ENCODE measurements at regions not wholly inside any gene's neighbourhood (a gene's known extent, or its start where the extent isn't known, plus 50 kb on each side); places are given as distances from the start of the nearest gene placed in this dataset.

DNA sequence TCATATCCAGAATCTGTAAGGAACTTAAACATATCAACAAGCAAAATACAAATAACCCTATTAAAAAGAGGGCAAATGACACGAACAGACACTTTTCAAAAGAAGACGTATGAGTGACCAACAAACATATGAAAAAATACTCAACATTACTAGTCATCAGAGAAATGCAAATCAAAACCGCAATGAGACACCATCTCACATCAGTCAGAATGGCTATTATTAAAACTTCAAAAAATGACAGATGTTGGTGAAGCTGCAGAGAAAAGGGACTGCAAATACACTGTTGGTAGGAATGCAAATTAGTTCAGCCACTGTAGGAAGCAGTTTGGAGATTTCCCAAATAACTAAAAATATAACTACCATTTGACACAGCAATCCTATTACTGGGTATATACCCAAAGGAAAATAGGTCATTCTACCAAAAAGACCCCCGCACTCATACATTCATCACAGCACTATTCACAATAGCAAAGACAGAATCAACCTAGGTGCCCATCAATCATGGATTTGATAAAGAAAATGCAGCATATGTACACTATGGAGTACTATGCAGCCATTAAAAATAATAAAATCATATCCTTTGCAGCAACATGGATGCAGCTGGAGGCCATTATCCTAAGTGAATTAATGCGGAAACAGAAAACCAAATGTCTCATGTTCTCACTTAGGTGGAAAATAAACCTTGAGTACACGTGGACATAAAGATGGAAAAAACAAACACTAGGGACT lies 230.1 kb upstream of the RAB4A start:
- H3K27me3 ChIP-seq (ENCODE audit: low read depth), result peaks cover 2% of the 10 kb centered on the region; the same call in 1 of the 2 replicates
- H3K4me1 ChIP-seq, result no peaks in the 10 kb centered on the region
- no peaks in the 10 kb centered on the region for H3K36me3 ChIP-seq (replicated peaks)
- in situ Hi-C loops (cut with MboI; ENCODE audit: low sequenced_read_pairs), result no loop called here
- no peaks in the 10 kb centered on the region; the same call in 1 of the 2 replicates for H3K9me3 ChIP-seq
- H3K4me3 ChIP-seq, result no peak overlapping the region
- no peak for DNase-seq (ENCODE audit: low spot score in 2 of 2)

DNA sequence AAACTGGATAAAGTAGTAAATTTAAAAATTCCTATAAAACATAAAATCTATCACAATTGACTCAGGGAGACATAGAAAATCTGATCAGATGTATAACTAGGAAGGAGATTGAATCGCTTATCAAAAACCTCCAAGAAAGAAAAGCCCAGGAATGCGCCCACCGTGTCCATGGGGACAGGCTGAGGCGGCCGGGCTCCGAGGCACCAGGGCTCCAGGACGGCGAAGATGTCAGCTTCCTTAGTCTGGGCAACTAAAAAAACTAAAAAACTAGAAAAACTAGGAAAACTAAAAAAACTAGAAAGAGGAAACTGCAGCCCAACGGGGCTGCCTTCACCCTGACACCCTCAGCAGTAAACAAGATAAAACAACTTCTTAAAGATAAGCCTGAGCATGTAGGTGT lies 229.0 kb upstream of the RAB4A start:
- in situ Hi-C loops (cut with MboI; ENCODE audit: low sequenced_read_pairs), result no loop called here
- H3K27me3 ChIP-seq (ENCODE audit: low read depth), result peaks cover 2% of the 10 kb centered on the region; the same call in 1 of the 2 replicates
- H3K4me1 ChIP-seq, result no peaks in the 10 kb centered on the region
- H3K4me3 ChIP-seq, result no peak overlapping the region
- no peaks in the 10 kb centered on the region; the same call in 1 of the 2 replicates for H3K9me3 ChIP-seq
- H3K36me3 ChIP-seq (replicated peaks), result no peaks in the 10 kb centered on the region
- DNase-seq (ENCODE audit: low spot score in 2 of 2), result no peak

DNA sequence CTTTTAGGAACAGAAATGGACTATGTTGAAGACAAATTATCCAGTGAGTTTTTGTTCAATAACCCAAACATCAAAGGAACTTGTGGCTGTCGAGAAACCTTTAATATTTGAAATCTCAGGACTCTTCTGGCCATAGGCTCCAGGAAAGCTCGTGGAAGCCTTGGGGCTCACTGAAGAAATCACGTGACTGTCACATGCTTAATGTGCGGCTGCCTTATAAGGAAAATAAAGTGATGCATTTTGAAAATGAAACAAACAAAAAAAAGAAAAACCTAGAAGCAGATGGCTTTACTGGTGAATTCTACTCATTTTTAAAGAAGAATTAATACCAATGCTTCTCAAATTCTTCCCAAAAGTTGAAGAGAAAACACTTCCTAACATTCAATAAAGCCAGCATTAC lies 228.4 kb upstream of the RAB4A start:
- DNase-seq (ENCODE audit: low spot score in 2 of 2), result no peak
- in situ Hi-C loops (cut with MboI; ENCODE audit: low sequenced_read_pairs), result no loop called here
- H3K27me3 ChIP-seq (ENCODE audit: low read depth), result peaks cover 2% of the 10 kb centered on the region; the same call in 1 of the 2 replicates
- no peaks in the 10 kb centered on the region for H3K36me3 ChIP-seq (replicated peaks)
- no peaks in the 10 kb centered on the region; the same call in 1 of the 2 replicates for H3K9me3 ChIP-seq
- H3K4me3 ChIP-seq, result no peak overlapping the region
- H3K4me1 ChIP-seq, result no peaks in the 10 kb centered on the region

DNA sequence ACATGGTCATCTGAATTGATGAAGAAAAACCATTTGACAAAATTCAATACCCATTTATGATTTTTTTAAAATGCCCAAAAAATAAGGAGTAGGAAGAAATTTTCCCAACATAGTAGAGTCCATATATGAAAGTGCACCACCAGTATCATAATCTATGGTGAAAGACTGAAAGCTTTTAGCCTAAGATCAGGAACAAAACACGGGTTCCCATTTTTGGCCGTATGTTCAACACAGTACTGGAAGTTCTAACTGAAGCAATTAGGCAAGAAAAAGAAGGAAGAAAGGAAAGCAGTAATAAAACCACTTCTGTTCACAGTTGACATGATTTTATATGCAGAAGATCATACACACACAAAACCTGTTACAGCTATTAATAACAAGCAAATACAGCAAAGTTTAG lies 227.8 kb upstream of the RAB4A start:
- Histone ChIP-seq H3K9me3 (no peaks in the 10 kb centered on the region; the same call in 1 of the 2 replicates), H3K36me3 (replicated peaks) (no peaks in the 10 kb centered on the region), H3K4me1 (no peaks in the 10 kb centered on the region), H3K4me3 (no peak overlapping the region), H3K27me3 (ENCODE audit: low read depth) (peaks cover 2% of the 10 kb centered on the region; the same call in 1 of the 2 replicates)
- no peak for DNase-seq (ENCODE audit: low spot score in 2 of 2)
- in situ Hi-C loops (cut with MboI; ENCODE audit: low sequenced_read_pairs), result no loop called here

DNA sequence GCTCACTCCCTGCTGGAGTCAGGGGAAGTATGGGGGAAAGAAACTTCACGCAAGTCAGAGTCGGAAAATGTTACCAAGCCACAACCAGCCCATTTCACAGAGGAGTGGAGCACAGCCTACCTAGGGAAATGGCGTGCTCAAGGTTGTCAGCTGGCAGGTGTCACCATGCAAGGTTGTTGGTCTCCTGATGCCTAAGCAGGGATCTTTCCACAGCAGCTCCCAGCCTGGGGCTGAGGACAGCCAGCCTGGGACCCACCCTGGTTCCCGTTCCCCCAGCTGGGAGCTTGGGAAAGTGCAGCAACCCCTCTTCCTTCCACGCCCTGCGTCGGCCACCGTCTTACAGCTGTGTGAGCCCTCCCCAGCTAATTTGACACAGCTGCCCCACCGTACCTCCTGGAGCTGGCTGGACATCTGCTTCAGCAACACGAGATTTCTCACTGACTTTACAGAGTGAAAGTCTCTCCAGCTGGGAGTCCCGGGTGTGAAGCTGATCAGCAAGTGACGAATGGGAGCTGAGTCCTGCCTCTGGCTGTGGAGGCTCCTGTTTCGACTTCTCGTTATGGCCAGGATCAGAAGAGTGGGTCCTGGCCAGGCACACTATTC lies 224.6 kb upstream of the RAB4A start:
- H3K27me3 ChIP-seq (ENCODE audit: low read depth), result no peaks in the 10 kb centered on the region
- H3K36me3 ChIP-seq (replicated peaks), result no peaks in the 10 kb centered on the region
- in situ Hi-C loops (cut with MboI; ENCODE audit: low sequenced_read_pairs), result no loop called here
- no peak overlapping the region for H3K4me3 ChIP-seq
- H3K9me3 ChIP-seq, result no peaks in the 10 kb centered on the region
- H3K4me1 ChIP-seq, result no peaks in the 10 kb centered on the region
- no peak for DNase-seq (ENCODE audit: low spot score in 2 of 2)

DNA sequence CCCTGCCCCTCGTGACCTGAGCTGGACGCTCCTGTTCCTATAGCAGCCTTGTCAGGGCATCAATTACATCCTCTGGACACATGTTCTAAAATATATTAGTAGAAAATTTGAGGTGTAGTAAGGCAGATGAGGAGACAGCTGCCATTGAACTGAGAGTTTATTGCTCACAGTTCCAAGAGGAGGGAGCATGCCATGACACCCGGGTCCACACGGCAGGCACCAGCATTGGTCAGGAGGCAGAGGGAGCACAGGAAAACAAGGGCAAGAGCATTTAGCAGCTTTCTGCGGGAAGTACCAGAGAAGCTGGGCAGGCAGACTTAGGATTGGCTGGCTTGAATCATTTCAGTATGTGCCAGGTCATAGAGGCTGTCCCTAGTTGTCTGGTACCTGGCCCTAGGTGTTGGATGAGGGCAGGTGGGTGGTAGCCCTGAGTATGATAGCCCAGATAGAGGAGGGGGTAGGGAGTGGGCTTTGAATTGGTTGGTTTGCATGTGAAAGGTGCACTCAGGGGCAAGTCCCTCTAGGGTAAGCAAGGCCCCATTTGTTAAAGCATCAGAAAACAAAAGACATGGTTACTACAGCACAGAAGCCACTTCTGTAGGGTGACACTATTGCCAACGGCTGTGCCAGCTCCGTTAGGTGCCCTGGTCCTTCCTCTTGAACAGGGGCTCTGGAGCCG lies 223.6 kb upstream of the RAB4A start:
- in situ Hi-C loops (cut with MboI; ENCODE audit: low sequenced_read_pairs), result no loop called here
- Histone ChIP-seq H3K36me3 (replicated peaks) (no peaks in the 10 kb centered on the region), H3K4me3 (no peak overlapping the region), H3K9me3 (no peaks in the 10 kb centered on the region), H3K4me1 (no peaks in the 10 kb centered on the region), H3K27me3 (ENCODE audit: low read depth) (no peaks in the 10 kb centered on the region)
- DNase-seq (ENCODE audit: low spot score in 2 of 2), result no peak

DNA sequence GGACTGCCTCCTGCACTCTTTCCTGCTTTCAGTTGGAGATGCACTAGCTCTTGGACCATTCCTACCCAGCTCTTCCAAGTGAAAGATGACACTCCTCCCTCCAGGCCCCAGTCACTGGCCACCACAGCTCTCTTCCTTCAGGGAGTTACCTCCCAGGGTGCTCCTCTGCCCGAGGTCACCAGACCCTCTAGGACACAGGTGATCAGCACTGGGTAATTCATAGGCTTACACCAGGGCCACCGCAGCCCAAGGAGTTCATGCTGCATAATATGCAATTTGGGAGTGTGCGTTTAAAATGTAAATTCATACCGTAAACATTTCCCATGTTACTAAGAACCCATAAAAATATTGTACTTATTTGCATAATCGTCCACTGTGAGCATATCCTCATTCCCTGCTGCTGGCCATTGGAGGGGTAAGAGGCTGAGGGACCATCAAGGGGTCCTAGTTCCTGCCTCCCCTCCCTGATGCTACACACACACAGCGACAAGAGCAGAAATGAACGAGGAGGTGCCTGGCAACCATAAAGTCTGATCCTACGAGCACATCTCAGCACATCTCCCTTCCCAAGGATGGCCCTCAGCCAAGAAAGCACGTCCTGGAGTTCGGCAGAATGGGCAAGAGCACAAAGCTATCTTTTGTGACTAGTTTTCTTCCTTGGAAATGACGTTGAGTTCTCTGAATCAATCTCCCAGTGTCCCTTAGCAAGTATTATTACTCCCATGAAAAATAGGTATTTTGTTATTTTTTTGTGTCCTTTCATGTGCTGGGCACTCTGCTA lies 222.9 kb upstream of the RAB4A start:
- DNase-seq (ENCODE audit: low spot score in 2 of 2), result no peak
- in situ Hi-C loops (cut with MboI; ENCODE audit: low sequenced_read_pairs), result no loop called here

DNA sequence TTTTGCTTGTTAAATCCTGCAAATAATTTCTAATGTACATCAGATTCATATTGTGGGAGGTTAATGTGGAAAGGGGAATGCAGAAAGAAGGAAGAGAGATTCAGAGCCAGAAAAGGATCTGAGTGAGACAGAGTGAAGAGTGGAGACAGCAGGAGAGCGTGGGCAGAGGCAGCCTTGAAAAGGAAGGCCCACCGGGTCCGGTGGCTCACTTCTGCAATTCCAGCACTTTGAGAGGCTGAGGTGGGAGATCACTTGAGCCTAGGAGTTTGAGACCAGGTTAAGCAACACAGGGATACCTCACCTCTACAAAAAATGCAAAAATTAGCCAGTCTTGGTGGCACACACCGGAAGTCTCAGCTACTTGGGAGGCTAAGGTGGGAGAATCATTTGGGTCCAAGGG lies 222.0 kb upstream of the RAB4A start:
- DNase-seq (ENCODE audit: low spot score in 2 of 2), result no peak
- in situ Hi-C loops (cut with MboI; ENCODE audit: low sequenced_read_pairs), result no loop called here
- Histone ChIP-seq H3K4me1 (no peaks in the 10 kb centered on the region), H3K9me3 (no peaks in the 10 kb centered on the region), H3K27me3 (ENCODE audit: low read depth) (no peaks in the 10 kb centered on the region), H3K36me3 (replicated peaks) (no peaks in the 10 kb centered on the region), H3K4me3 (no peak overlapping the region)

More for the DNA sequence above, 222.9 kb upstream of the RAB4A start:
- H3K4me3 ChIP-seq, result no peak overlapping the region
- H3K36me3 ChIP-seq (replicated peaks), result no peaks in the 10 kb centered on the region
- H3K4me1 ChIP-seq, result no peaks in the 10 kb centered on the region
- no peaks in the 10 kb centered on the region for H3K9me3 ChIP-seq
- H3K27me3 ChIP-seq (ENCODE audit: low read depth), result no peaks in the 10 kb centered on the region

DNA sequence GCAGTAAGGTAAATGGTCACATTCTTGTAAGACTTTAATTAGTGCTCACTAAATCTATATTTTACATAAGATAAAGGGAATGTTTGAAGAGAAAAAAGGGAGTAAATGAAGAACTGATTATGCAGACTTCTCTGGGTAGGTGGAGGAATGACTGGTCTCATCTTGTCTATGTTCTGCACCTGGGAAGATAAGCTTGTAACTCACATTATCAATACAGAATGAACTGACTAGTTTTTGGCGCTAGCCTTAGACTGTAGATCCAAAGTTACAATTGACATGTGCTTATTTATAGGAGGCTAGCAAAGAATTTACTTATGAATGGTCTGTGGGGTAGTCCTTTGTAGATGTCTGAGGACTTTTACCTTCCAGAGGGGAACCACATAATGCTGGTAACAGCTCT lies 214.9 kb upstream of the RAB4A start:
- no peaks in the 10 kb centered on the region for H3K4me1 ChIP-seq
- no peaks in the 10 kb centered on the region for H3K9me3 ChIP-seq
- in situ Hi-C loops (cut with MboI; ENCODE audit: low sequenced_read_pairs), result no loop called here
- H3K36me3 ChIP-seq (replicated peaks), result no peaks in the 10 kb centered on the region
- no peak overlapping the region for H3K4me3 ChIP-seq
- no peak for DNase-seq (ENCODE audit: low spot score in 2 of 2)
- H3K27me3 ChIP-seq (ENCODE audit: low read depth), result no peaks in the 10 kb centered on the region

DNA sequence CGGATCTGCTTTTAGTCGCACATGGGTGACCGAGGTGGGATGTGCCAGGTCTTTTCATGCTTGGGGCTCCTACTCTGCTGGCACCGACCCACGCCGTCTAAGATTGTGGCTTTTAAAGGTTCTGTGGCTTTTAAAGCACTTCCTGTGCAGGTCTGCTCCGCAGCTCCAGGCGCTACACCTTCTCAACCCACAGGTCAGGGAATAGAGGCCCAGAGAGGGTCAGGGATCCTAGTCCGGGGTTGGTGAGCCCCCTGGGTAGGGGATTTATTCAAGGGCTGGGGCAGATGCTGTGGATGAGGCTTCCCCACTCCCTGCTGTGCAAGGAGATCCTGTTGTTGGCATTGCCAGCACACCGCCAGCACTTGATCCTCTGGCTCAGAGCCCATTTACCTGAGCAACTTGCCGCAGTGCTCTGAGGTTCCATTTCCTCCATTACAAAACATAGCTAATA lies 212.8 kb upstream of the RAB4A start:
- no peak overlapping the region for H3K4me3 ChIP-seq
- in situ Hi-C loops (cut with MboI; ENCODE audit: low sequenced_read_pairs), result no loop called here
- no peaks in the 10 kb centered on the region for H3K36me3 ChIP-seq (replicated peaks)
- no peaks in the 10 kb centered on the region for H3K4me1 ChIP-seq
- H3K9me3 ChIP-seq, result no peaks in the 10 kb centered on the region
- no peak for DNase-seq (ENCODE audit: low spot score in 2 of 2)
- no peaks in the 10 kb centered on the region for H3K27me3 ChIP-seq (ENCODE audit: low read depth)

DNA sequence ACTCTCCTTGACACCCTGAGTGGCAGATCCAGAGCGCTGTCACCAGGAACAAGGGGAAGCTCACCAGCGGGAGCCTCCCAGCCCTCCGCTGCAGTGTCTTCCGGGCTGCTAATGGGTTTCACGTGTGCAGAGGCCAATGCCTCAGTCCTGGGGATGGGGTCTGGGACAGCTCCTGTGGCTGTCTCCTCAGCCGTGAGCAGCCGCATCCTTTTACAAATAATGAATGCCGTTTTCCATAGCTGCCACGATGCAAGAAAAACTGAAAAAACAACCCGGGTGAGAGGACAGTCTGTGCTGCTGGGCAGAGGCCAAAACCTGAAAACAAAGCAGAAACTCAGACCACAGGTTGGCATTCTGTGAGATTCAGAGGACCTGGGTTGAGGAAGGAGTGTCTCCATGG lies 212.2 kb upstream of the RAB4A start:
- H3K27me3 ChIP-seq (ENCODE audit: low read depth), result no peaks in the 10 kb centered on the region
- in situ Hi-C loops (cut with MboI; ENCODE audit: low sequenced_read_pairs), result no loop called here
- no peak for DNase-seq (ENCODE audit: low spot score in 2 of 2)
- H3K4me3 ChIP-seq, result no peak overlapping the region
- no peaks in the 10 kb centered on the region for H3K9me3 ChIP-seq
- no peaks in the 10 kb centered on the region for H3K36me3 ChIP-seq (replicated peaks)
- no peaks in the 10 kb centered on the region for H3K4me1 ChIP-seq

DNA sequence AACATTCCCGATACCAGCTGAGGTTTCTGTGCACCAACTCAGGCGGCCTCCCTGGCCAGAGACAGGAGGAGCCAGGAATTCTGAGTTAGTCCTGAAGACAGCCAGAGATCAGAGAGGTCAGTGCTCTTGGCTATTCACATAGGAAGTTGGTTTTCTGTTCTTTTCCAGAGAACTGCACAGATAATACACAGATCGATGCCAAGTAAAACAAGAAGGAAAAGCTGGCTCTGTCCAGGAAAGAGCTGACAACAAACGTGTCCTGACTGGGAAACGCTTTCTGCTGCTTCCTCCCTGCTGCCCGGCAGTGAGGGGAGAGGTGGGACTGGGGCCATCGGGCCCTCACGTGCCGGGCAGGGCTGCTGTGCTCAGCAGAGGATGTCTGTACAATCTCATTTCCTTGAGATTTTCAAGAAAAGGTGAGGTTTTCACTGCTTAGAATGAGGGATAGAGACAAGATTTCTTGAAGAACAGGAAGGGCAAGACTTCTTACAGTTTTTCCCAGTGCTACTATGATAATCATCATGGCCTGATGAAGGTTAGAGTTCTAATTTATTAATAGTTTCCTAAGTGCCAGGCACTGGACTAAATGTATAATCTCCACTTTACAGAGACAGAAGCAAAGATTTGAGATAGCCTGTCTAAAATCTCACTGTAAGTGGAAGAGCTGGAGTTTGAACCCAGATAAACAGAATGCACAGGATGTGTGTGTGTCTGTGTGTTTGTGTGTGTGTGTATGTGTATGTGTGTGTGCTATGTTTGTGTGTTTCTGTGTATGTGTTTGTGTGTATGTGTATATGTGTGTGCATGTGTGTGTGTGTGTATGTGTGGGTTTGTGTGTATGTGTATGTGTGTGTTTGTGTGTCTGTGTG lies 211.0 kb upstream of the RAB4A start:
- DNase-seq (ENCODE audit: low spot score in 2 of 2), result no peak
- in situ Hi-C loops (cut with MboI; ENCODE audit: low sequenced_read_pairs), result no loop called here
- no peaks in the 10 kb centered on the region for H3K9me3 ChIP-seq
- H3K4me3 ChIP-seq, result no peak overlapping the region
- H3K27me3 ChIP-seq (ENCODE audit: low read depth), result no peaks in the 10 kb centered on the region
- H3K36me3 ChIP-seq (replicated peaks), result no peaks in the 10 kb centered on the region
- no peaks in the 10 kb centered on the region for H3K4me1 ChIP-seq

DNA sequence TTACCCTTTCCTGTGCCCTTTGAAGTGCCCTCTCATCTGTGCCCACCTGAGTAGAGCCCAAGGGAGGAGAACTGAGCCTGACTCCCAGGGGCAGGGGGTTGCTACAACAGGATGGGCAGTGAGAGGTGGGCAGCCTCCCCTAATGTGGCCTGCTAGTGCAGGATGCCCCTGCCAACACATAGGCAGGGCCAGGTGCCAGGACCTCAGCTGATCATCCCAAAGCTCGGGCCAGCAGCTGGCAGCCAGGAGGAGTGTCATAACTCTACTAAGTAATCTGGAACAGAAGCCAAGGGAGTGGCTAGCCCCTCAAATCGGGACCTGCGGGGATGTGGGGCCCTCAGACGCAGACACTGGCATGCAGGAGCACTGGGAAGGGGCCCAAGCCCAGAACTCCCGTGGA lies 208.8 kb upstream of the RAB4A start:
- no peak for DNase-seq (ENCODE audit: low spot score in 2 of 2)
- no peaks in the 10 kb centered on the region for H3K27me3 ChIP-seq (ENCODE audit: low read depth)
- in situ Hi-C loops (cut with MboI; ENCODE audit: low sequenced_read_pairs), result no loop called here
- no peaks in the 10 kb centered on the region for H3K36me3 ChIP-seq (replicated peaks)
- no peaks in the 10 kb centered on the region for H3K4me1 ChIP-seq
- H3K4me3 ChIP-seq, result no peak overlapping the region
- no peaks in the 10 kb centered on the region for H3K9me3 ChIP-seq

Measured in HAP-1 (cell line).